CD1c-positive myeloid dendritic cell (primary cell): ENCODE measurements at regions not wholly inside any gene's neighbourhood (a gene's known extent, or its start where the extent isn't known, plus 50 kb on each side); places are given as distances from the start of the nearest gene placed in this dataset.
"Not testable (repeated sequence)": the region's sequence is repeated elsewhere in the genome, so short reads cannot be mapped to it uniquely, and the experiment has no call there.

Experiments
- DNase-seq: peaks from one replicate; pipeline ENCODE4 v3.0.0-alpha.2; 2016; ENCODE audit errors: extremely low spot score

DNA sequence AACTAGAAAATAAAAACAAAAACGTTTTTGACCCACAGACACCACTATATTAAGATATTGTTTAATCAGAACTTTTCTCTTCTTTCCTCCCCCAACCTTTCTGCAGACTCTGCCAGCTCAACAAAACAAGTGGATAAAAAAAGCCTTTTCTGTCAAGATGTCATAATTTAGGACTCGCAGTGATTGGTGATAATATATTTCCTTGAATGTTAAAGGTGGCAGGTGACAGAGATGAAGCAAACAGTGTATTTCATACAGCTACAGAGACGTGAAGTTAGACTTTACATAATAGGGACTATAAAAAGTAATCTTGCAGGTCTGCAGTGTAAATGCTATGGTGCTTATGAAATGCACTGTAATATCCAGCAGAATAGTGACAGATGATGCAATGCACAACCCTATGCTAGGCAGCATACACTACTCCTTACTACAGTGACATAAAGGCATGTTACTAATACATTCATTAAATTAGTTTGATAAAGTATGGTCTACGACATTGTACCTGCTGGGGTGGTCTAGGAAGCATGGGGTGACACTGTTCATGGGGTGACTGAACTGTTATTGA, 326.7 kb upstream of the GRAMD2B start:
- no peak for DNase-seq

DNA sequence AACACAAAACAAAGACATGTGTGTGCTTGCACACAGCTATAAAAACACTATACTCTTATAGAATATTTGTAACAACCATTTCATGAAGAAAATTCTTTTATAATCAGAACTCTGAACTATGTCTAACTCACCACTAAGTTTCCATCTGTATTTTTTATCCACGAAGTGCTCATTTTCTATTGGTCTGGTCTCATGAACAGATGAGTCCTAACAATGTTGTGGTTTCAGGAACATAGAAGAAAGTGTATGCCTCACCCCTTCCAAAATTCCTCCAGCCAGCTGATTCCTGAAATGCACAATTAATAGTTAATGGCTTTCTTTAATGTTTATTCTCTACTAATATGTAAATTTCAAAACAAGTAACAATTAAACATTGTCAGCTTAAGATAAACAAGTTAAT, 325.3 kb upstream of the GRAMD2B start:
- DNase-seq, result no peak

DNA sequence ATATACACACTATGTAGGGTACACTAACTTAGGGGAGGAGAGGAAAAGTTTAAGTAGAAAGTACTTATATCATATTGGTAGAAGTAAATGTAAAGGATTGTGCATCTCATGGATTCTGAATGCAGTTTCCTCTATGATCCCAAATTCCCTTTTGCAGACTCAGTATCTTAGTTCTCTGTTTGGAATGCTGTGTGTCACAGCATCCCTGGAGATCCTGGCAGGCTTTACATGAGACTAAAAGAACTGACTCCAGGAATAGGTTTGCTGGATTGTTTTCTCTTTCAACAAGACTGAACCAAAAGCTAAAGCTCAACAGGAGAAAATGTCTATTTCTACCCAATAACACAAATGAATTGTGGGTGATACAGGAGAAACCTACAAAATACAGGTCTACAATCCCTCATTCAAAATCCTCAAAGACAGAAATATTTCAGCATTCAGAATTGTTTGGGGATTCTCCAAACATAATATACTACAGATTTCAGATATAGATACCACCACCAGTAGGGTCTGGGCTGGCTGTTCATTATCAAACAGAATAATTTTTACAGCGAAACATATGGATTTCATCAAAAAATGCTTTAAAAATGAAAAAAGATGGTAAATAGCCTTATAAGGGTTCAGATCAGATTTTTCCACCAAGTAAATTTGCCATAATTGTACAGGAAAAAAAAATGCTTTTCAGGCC, 324.7 kb upstream of the GRAMD2B start:
- DNase-seq, result no peak

DNA sequence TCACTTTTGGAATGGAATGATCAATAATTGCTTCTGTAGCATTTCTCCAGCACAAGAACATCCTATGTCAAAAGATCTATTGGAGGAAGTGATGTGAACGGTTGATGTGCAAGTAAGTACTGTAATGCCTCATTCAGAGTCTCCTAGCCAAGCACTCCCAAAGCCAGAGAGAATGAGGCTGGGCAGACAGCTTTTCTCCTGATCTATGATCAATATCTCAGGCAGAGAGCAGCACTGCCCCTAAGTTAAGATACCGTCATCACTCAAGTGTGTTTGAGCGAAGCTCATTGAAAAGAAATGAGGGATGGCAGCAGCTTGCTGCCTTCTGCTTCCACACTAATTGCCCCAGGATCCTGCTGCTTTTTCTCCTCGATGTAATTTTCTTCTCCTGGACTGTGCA, 324.1 kb upstream of the GRAMD2B start:
- DNase-seq, result no peak

DNA sequence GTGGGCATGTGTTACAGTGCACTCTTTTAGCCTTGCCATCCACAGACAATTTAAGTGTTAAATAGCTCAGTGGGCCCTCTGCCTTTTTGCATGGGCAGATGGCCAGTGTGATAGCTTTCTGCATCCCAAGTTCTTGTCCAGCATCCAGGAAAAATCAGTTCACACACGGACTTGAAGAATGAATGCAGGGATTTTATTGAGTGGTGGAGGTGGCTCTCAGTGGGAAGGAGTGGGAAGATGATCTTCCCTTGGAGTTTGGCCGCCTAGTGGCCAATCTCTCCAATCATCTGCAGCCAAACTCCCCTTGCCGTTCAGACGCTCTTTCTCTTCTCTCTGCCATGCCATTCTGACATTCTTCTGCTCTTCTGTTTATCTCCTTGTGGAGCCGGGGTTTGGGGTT, 322.4 kb upstream of the GRAMD2B start:
- no peak for DNase-seq

DNA sequence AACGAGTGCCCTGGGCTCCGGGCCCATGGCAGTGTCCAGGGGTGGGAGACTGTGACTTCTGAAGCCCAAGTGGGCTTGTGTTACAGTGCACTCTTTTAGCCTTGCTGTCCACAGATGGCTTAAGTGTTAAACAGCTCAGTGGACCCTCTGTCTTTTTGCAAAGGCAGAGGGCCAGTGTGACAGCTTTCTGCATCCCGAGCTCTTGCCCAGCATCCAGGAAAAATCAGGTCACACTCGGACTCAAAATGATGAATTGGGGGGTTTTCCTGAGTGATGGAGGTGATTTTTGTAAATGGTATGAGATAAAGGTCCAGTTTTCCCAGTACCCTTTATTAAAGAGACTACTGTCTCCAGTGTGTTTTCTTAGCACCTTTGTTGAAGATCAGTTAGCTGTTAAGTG, 321.3 kb upstream of the GRAMD2B start:
- no peak for DNase-seq

DNA sequence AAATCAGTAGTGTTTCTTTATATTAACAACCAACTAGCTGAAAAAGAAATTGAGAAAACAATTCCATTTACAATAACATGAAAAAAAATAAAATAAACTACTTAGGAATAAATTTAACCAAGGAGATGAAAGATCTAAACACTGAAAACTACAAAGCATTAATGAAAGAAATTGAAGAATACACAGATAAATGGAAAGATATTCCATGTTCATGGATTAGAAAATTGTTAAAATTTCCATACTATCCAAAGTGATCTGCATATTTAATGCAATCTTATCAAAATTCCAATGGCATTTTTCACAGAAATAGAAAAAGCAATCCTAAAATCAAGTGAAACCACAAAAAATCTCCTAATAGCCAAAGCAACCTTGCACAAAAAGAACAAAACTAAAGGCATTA, 320.2 kb upstream of the GRAMD2B start:
- no peak for DNase-seq

DNA sequence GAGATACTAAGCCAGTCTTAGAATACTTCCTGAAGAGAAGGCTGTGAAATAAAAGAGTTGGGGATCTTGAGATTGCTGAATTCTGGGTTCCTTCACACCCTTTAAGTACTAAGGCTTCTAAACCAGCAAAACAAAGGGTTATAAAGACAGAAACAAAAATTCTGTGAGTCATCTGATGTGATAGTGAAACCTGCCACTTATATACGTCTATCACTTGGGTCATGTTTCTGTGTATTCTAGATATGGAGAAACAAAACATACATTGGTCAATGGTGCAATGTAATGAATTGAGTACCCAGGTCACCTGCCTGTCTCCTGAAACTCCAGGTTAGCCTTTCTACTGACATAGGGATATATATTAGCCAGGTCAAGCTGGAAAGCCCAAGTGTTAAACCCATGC, 319.3 kb upstream of the GRAMD2B start:
- no peak for DNase-seq

DNA sequence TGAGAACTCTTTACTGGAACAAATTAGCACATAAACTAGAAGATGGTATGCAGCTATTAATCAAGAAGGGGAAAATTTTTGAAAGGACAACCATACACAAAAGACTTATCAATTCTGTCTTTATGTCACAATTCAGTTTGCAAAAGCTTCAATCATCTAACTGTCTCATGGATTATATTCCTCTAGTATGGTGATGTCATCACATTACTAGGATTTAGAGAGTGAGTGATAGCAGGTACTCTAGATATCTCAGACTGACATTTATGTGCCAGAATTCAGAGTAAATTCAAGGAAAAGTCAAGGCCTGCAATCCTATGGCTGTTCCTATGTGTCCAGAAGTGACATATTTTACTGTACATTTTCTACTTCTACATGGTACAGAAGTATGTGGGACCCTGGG, 318.9 kb upstream of the GRAMD2B start:
- DNase-seq, result no peak

DNA sequence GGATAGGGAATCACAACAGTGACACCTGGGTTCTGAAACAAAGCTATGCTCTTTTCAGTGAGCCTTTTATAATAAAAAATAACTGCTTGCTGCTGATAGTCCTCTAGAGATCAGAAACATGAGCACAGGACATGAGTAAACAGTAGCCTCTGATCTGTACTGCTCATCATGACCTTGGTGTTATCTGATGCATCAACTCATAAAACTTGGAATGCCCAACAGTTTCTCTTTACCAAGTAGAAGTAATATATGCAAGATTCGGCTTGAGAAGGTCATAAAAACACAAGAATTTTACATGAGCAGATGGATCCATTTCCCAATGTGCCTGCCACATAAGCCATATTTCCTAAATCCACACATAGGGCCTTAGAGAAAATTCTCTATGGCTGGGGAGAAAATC, 318.3 kb upstream of the GRAMD2B start:
- DNase-seq, result no peak

DNA sequence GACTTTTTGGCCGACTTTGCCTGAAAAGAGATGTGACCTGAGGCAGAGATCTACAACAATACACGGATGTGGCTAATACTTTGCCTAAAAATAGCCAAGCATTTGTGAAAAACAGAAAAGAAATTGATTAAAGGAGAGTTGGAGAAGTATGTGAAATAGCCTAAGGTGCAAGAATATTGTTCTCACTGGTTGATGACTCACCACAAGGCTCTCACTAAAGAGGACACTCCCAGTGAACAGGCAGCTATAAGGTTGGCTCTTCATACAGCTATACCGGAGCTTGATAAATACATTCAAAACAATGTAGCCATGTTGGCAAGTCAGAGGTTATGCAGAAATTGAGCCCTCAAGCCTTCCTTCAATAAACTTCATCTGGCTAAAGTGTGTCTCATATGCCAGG, 317.2 kb upstream of the GRAMD2B start:
- DNase-seq, result no peak

DNA sequence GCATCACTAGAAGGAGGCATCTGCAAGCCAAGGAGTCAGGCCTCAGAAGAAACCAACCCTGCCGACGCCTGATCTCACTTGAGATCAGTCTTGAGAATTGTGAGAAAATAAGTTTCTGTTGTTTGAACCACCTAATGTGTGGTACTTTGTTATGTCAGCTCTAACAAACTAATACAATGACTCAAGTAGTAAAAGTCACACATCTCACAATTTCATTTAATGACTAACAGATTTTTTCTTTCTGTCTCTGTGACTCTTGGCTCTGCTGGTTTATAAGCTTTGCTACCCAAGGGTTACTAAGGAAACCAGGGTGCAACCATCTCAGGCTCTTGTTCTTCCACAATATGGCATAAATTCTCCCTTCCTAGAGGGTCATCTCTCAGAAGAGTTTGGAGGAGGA, 315.8 kb upstream of the GRAMD2B start:
- no peak for DNase-seq

DNA sequence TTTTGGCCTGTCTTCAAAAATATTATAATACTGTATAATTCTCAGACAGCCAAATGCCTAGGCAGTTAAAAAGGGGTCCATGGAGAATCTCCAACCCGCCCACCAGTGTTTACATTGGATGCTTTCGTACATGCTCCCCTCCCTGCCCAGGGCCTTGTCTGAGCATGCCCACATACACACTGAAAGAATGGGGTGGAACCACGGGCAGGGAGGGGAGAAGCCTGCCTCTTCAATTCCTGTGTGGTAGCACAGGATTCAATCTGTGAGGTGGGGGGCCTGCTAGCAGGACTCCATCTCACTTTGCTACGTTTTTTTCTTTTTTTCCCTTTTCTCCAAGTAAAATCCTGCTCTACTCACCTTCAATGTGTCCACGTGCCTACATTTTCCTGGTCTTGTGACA, 314.7 kb upstream of the GRAMD2B start:
- DNase-seq, result no peak

DNA sequence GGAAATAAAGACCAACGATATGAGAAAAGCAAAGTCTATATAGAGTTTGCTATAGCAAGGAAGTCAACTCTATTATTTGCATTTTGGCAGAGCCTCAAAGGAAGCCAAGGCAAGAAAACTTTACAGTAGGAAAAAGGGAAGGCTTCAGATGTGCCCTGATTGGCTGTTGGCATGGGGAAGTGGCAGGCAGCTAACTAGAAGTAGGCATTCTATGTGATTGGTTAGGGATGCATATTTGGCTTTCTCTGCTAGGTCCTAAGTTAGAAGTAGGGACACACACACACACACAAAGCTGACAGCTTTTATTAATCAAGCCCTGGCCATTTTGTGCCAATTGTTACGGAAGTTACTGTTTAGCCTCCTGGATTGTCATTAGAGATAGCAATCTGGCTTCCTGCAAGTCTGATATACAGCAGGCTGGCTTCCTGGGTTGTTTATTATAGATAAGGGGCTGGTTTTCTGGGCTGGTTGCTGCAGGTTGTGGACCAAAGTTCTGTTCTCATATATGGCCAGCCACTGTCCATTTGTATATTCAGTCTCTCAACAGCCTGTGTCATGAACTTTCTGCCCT, 308.1 kb upstream of the GRAMD2B start:
- DNase-seq, result no peak

DNA sequence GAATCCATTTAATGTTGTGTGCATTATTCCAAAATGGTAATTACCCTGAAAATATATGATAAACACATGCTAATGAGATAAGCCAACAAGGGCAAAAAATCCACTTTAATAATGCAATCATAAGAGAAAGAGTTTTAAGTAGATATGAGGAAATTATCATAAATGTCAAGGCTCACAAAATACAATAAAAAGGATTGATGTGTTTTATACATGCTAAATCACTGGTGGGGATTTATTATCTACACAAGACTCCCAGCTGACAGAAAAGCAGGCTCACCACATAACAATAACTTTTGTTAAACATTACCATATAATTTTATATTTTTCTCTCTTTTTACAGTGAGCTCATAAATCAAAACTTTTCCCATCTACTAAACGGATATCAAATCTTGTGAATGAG, 306.2 kb upstream of the GRAMD2B start:
- DNase-seq, result no peak

DNA sequence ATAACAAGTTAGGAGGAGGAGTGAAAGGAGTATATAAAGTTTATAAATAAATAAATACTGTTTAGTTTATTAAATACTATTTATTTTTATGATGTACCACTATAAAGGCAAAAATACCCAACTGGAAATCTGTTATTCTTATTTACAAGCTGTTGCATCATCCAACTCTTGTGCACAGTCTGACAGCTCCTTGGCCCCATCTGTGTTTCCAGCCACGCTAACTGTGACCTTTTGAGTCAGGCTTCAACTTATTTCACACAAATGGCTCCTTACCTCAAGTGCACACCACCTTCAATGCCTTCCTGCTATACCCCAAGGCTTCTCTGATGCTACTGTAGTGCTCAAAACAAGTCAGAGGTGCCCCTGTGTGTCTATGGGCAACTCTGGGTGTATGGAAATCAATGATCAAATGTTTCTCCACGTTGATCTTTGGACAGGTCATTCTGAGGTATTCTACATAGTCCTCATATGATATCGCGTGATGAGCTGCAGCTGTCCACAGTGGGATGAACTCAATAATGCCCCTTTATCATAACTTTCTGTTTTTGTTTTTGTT, 303.2 kb upstream of the GRAMD2B start:
- DNase-seq, result no peak

DNA sequence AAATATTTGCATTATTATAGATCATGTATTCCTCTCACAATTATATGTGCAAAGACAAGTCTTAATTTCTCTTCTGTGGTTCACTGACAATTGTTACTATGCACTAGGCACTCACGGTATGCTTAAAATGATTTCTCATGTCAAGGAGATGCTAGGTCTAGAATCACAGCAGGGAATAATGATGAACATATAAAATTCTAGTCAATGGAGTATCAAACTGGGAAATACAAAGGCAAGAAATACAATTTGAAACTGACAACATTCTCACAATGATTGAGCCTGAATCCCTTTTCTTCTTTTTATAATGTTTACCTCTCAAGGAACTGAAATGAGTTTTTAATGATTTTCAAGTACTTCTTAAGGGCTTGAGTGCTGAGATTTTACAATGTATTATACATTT, 302.3 kb upstream of the GRAMD2B start:
- no peak for DNase-seq

DNA sequence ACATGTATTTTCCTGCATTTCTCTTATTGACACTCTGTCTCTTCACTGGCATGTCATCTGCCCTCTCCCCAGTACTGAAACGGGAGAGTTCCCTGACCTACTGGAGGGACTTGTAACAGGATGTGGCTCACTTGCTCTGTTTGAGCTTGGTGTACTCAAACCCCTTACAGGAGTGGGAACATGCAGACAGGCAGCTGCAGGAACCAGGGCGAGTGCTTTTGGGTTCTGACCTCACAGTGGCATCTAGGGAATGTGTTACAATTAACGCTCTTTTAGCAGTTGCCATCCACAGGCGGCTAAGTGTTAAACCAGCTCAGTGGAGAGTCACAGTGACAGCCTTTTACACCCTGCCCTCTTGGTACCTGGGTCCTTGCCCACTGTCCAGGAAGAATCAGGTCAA, 300.3 kb upstream of the GRAMD2B start:
- DNase-seq, result no peak

DNA sequence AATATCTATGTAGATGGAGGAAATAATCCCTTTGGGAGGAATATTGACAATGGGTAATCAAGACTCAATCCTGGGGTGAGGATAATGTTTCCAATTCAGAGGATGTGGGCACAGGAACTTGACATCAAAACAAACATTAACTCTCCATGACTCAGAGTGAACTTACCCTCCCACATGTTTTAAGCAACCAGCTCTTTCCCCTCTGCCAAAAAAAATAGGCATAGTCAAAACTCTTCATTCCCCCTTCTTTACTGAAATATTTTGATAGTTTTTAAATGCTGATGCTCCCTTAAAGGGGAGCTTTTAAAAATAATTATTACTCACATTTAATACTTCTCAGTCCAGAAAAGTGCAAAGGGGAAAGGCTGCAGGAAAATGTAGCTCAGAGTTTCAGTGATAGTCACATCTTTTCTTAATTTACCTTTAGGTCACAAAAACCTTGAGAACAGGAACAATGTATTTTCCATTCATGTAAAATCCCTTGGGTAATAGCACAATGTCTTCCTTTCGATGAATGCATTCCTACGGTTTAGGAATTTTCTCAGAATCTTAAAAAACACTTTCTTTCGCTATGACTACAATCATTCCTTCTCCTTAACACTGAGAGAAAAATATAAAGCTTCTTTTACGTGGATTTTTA, 298.4 kb upstream of the GRAMD2B start:
- no peak for DNase-seq

DNA sequence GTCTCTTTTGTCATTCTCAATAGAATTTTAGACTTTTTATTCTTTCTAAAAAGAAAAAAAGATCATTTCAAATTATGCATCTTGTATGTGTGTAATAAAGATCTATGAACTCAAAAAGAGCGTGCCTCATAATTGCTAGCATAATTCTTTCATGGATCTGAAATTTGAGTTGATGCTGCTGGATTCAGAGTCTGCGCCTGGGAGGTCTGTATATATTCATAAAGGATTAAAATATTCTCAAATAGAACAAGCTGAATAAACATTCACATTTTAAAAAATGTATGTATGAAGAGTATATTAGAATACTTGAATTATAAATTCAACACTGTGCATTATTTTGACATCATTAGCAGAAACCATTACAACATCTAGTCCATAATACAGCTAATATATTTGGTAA, 297.8 kb upstream of the GRAMD2B start:
- no peak for DNase-seq

DNA sequence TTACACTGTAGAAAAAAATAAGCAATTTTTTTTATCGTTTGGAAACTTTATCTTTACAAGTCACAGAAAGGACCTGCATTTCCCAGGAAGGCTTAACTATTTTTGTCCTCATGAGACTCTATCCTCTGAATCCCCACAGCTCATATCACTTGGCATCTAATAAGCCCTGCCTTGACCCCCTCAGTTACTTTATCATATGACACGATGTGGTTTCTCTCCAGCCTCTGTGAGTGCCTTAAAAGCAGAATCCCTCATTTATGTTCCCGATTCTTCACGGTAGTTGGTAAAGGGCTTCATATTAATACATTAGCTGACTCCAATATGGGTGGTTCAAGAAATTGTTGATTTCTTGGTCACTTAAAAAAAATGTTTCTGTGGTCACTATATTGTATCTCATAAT, 296.6 kb upstream of the GRAMD2B start:
- DNase-seq, result no peak

DNA sequence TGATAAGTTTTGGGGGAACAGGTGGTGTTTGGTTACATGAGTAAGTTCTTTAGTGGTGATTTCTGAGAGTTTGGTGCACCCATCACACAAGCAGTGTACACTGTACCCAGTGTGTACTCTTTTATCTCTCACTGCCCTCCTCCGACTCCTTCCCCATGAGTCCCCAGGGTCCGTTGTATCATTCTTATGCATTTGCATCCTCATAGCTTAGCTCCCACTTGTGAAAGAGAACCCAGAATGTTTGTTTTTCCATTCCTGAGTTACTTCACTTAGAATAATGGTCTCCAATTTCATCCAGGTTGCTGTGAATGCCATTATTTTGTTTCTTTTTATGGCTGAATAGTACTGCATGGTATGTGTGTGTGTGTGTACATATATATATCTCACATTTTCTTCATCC, 295.8 kb upstream of the GRAMD2B start:
- DNase-seq, result not testable (repeated sequence)

DNA sequence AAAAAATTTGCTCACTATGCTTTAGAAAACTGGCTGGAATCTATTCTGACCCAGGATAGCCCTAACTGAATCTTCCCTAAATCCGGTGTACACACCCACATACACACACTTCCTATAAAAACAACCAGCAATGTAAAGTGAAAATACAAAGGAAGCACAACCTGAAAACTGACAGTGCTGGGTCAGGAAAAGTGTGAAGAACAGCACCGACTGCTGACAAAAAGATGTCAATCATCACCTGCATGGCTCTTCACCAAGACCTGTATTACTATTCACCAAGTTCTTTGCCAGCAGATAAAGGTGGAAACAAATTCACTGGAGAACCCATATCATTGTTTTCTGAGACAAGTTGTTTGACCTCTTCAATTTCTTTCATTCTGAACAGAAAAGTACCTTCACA, 293.8 kb upstream of the GRAMD2B start:
- DNase-seq, result no peak
